Activated naive CD4-positive, alpha-beta T cell (primary cell): ENCODE measurements at regions not wholly inside any gene's neighbourhood (a gene's known extent, or its start where the extent isn't known, plus 50 kb on each side); places are given as distances from the start of the nearest gene placed in this dataset.

ENCODE experiments used
- DNase-seq, 4 experiments: peaks; one replicate each; lab custom pipeline; 2025; lab: John Stamatoyannopoulos, UW

GRCh38 chr2:122168799-122169198 is 413.3 kb downstream of the TSN start:
- no peak for DNase-seq

GRCh38 chr2:122172812-122173211 is 417.4 kb downstream of the TSN start:
- DNase-seq = no peak

- no peak for DNase-seq
These were observed 418.6 kb downstream of the TSN start for GRCh38 chr2:122174061-122174460.

GRCh38 chr2:122179492-122180165 is 424.2 kb downstream of the TSN start:
- DNase-seq = no peak

GRCh38 chr2:122180972-122181371 is 425.5 kb downstream of the TSN start:
- no peak for DNase-seq

GRCh38 chr2:122182616-122183355 is 427.3 kb downstream of the TSN start:
- DNase-seq = no peak

GRCh38 chr2:122183890-122184289 is 428.4 kb downstream of the TSN start:
- no peak for DNase-seq

GRCh38 chr2:122186761-122187222 is 431.3 kb downstream of the TSN start:
- DNase-seq = no peak

GRCh38 chr2:122191331-122191730 is 435.9 kb downstream of the TSN start:
- no peak for DNase-seq

GRCh38 chr2:122193622-122194021 is 438.2 kb downstream of the TSN start:
- no peak for DNase-seq

- no peak for DNase-seq
These were observed 439.1 kb downstream of the TSN start for GRCh38 chr2:122194546-122194945.

GRCh38 chr2:122203523-122203922 is 448.1 kb downstream of the TSN start:
- DNase-seq = no peak

- no peak for DNase-seq
These were observed 450.2 kb downstream of the TSN start for GRCh38 chr2:122205641-122206040.

GRCh38 chr2:122206101-122206500 is 450.6 kb downstream of the TSN start:
- DNase-seq = no peak

- DNase-seq = no peak
These were observed 453.9 kb downstream of the TSN start for GRCh38 chr2:122209377-122209776.

- DNase-seq = no peak
These were observed 454.6 kb downstream of the TSN start for GRCh38 chr2:122210065-122210464.

- DNase-seq = no peak
These were observed 455.7 kb downstream of the TSN start for GRCh38 chr2:122210898-122211856.

GRCh38 chr2:122213312-122213711 is 457.9 kb downstream of the TSN start:
- no peak for DNase-seq

GRCh38 chr2:122216071-122216470 is 460.6 kb downstream of the TSN start:
- no peak for DNase-seq

- no peak for DNase-seq
These were observed 461.4 kb downstream of the TSN start for GRCh38 chr2:122216901-122217300.

GRCh38 chr2:122218596-122218995 is 463.1 kb downstream of the TSN start:
- DNase-seq = no peak

GRCh38 chr2:122219504-122219903 is 464.1 kb downstream of the TSN start:
- DNase-seq = no peak
